GM10266 (cell line): ENCODE measurements at regions not wholly inside any gene's neighbourhood (a gene's known extent, or its start where the extent isn't known, plus 50 kb on each side); places are given as distances from the start of the nearest gene placed in this dataset.

Experiments used
- DNase-seq: peaks from one replicate; pipeline ENCODE4 v3.0.0; 2012; ENCODE audit errors: extremely low spot score
- CTCF ChIP-seq: IDR thresholded peaks from 2 replicates; pipeline ENCODE4 v1.5.1; 2012; ENCODE audit warnings: mild to moderate bottlenecking, low read depth; ENCODE audit not compliant: control insufficient read depth, insufficient read depth; ENCODE audit errors: missing control alignments

- no peak for DNase-seq
Measured at GRCh38 chr9:20291201-20291600, 331.1 kb downstream of the MLLT3 start.

GRCh38 chr9:20290257-20290656, 332.0 kb downstream of the MLLT3 start:
- no peak for TF ChIP-seq CTCF
- DNase-seq = no peak

More at GRCh38 chr9:20291201-20291600, 331.1 kb downstream of the MLLT3 start:
- TF ChIP-seq CTCF = no peak

GRCh38 chr9:20289423-20290010, 332.8 kb downstream of the MLLT3 start:
- TF ChIP-seq CTCF = no peak
- DNase-seq = no peak

- no peak for DNase-seq
- no peak for TF ChIP-seq CTCF
Measured at GRCh38 chr9:20286969-20287368, 335.3 kb downstream of the MLLT3 start.

GRCh38 chr9:20286154-20286700, 336.1 kb downstream of the MLLT3 start:
- TF ChIP-seq CTCF = no peak
- no peak for DNase-seq

- DNase-seq = no peak
- TF ChIP-seq CTCF = no peak
Measured at GRCh38 chr9:20284601-20285289, 337.6 kb downstream of the MLLT3 start.

GRCh38 chr9:20280330-20280729, 342.0 kb downstream of the MLLT3 start:
- no peak for DNase-seq
- TF ChIP-seq CTCF = no peak
